ENCODE measurements at regions not wholly inside any gene's neighbourhood (a gene's known extent, or its start where the extent isn't known, plus 50 kb on each side); places are given as distances from the start of the nearest gene placed in this dataset.
"Not testable (repeated sequence)": the region's sequence is repeated elsewhere in the genome, so short reads cannot be mapped to it uniquely, and the experiment has no call there.

- Mint-ChIP-seq H3K9me3 (no peaks in the 10 kb centered on the region), H3K4me3 (no peak overlapping the region), H3K27me3 (ENCODE audit: low read depth, poor library complexity) (no peaks in the 10 kb centered on the region), H3K36me3 (ENCODE audit: low read depth) (no peaks in the 10 kb centered on the region), H3K4me1 (peaks cover 12% of the 10 kb centered on the region), H3K27ac (no peak overlapping the region)
- no peak for TF ChIP-seq CTCF (IDR thresholded peaks at IDR 0.05)
- no peak for DNase-seq
These were observed 308.5 kb downstream of the SV2B start for GRCh38 chr15:91408476-91409076.

GRCh38 chr15:91409387-91409786 lies 309.3 kb downstream of the SV2B start:
- TF ChIP-seq CTCF (IDR thresholded peaks at IDR 0.05), result no peak
- H3K27ac Mint-ChIP-seq, result no peak overlapping the region
- H3K36me3 Mint-ChIP-seq (ENCODE audit: low read depth), result no peaks in the 10 kb centered on the region
- H3K4me1 Mint-ChIP-seq, result peaks cover 12% of the 10 kb centered on the region
- H3K27me3 Mint-ChIP-seq (ENCODE audit: low read depth, poor library complexity), result no peaks in the 10 kb centered on the region
- no peak for DNase-seq
- H3K9me3 Mint-ChIP-seq, result no peaks in the 10 kb centered on the region
- H3K4me3 Mint-ChIP-seq, result no peak overlapping the region

DNA sequence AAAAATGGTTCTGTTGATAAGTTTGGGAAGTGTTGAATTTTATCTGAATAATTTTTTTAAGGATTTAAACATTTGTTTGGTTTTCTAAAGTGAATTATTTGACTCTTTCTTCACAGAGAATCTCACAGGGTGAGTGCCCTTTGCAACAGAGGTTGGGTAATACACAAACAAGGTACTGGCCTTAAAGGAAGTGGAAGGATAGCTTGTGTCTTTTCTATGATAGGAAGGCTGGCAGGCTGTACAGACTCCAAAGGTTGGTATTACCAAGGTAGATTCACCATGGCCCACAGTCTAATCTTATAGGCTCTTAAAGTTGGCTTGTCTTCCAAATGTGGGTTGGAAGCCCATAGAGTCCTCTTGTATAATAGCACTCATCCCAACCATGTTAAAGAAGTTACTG lies 311.5 kb downstream of the SV2B start:
- TF ChIP-seq CTCF (IDR thresholded peaks at IDR 0.05), result no peak
- H3K36me3 Mint-ChIP-seq (ENCODE audit: low read depth), result no peaks in the 10 kb centered on the region
- no peaks in the 10 kb centered on the region for H3K27me3 Mint-ChIP-seq (ENCODE audit: low read depth, poor library complexity)
- peaks cover 5% of the 10 kb centered on the region for H3K4me1 Mint-ChIP-seq
- H3K27ac Mint-ChIP-seq, result no peak overlapping the region
- no peaks in the 10 kb centered on the region for H3K9me3 Mint-ChIP-seq
- H3K4me3 Mint-ChIP-seq, result no peak overlapping the region
- DNase-seq, result no peak

DNA sequence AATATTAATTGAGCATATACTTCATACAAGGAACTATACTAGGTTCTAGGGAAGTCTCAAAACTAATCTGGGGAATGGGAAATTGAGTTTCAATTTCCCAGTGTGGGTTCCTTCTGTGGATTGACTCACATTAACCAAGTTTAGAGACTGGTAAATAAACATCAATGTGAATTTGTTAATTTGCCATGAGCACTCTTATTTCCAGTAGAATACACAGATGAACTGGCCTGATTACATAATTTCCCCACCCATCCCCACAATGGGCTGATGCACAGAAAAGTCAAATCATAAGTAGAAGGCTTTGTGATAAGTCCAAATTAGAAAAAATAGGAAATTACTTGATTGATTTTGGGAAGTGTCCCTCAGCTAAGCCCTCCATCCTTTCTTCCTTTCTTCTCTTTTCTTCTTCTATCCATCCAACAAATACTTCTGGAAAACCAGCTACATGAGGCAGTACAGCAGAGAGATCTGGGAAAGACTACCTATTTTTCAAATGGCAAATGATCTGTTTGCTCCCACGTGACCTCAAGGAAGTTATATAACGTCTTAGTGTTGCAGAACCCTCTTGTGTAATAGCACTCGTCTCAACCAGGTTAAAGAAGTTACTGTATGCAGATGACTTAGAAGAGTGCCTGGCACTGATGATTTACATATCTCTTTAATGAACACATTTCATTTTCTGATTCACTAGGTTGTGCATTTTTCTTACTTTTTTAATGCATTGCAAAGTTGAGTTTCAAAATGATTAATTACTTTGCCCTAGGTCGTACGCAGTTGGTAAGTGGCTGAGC lies 312.3 kb downstream of the SV2B start:
- Mint-ChIP-seq H3K4me3 (no peak overlapping the region), H3K27ac (no peak overlapping the region), H3K4me1 (peaks cover 1% of the 10 kb centered on the region), H3K27me3 (ENCODE audit: low read depth, poor library complexity) (no peaks in the 10 kb centered on the region), H3K36me3 (ENCODE audit: low read depth) (no peaks in the 10 kb centered on the region), H3K9me3 (no peaks in the 10 kb centered on the region)
- DNase-seq, result no peak
- no peak for TF ChIP-seq CTCF (IDR thresholded peaks at IDR 0.05)

DNA sequence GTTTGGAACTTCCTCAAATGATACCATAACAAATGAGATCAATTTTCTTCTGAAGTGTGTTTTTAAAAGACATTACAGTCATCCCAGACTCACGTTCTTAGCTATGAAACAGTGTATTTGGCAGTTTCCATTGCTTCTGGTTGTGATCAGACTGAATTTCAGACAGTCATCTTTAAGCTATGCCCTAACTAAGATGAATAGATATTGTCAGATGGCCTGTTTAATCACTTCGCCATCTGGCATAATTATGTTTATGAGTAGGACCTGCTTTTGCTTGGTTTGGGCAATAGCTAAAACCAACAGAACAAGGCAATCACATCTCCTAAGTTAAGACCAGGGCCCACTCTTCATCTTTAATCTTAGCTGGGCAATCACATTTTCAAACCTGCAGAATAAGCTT lies 313.1 kb downstream of the SV2B start:
- Mint-ChIP-seq H3K4me1 (no peaks in the 10 kb centered on the region), H3K36me3 (ENCODE audit: low read depth) (no peaks in the 10 kb centered on the region), H3K27ac (no peak overlapping the region), H3K4me3 (no peak overlapping the region), H3K27me3 (ENCODE audit: low read depth, poor library complexity) (no peaks in the 10 kb centered on the region), H3K9me3 (no peaks in the 10 kb centered on the region)
- TF ChIP-seq CTCF (IDR thresholded peaks at IDR 0.05), result no peak
- no peak for DNase-seq

- no peak overlapping the region for H3K27ac Mint-ChIP-seq
- H3K36me3 Mint-ChIP-seq (ENCODE audit: low read depth), result no peaks in the 10 kb centered on the region
- no peaks in the 10 kb centered on the region for H3K9me3 Mint-ChIP-seq
- no peaks in the 10 kb centered on the region for H3K4me1 Mint-ChIP-seq
- TF ChIP-seq CTCF (IDR thresholded peaks at IDR 0.05), result no peak
- no peaks in the 10 kb centered on the region for H3K27me3 Mint-ChIP-seq (ENCODE audit: low read depth, poor library complexity)
- no peak for DNase-seq
- no peak overlapping the region for H3K4me3 Mint-ChIP-seq
These were observed 314.1 kb downstream of the SV2B start for GRCh38 chr15:91414124-91414523.

GRCh38 chr15:91415258-91415657 lies 315.2 kb downstream of the SV2B start:
- H3K4me3 Mint-ChIP-seq; H3K9me3 Mint-ChIP-seq; H3K36me3 Mint-ChIP-seq (ENCODE audit: low read depth); H3K4me1 Mint-ChIP-seq; H3K27ac Mint-ChIP-seq; DNase-seq; H3K27me3 Mint-ChIP-seq (ENCODE audit: low read depth, poor library complexity): not testable (repeated sequence)
